Peyer's patch (tissue), 4 donors: ENCODE measurements at regions not wholly inside any gene's neighbourhood (a gene's known extent, or its start where the extent isn't known, plus 50 kb on each side); places are given as distances from the start of the nearest gene placed in this dataset.

ENCODE experiments used
- POLR2A ChIP-seq, 2 donors: fragments of 450-650 bp; IDR thresholded peaks; one replicate each; pipeline ENCODE4 v1.5.1; 2017; ENCODE audit warnings: antibody characterized with exemption in 2 of 2, mild to moderate bottlenecking in 2 of 2, moderate library complexity in 2 of 2
- TF ChIP-seq, protein P1 (sequence below), 6 experiments: fragments of 450-650 bp in 4 of 6; fragments of 200-600 bp in 2 of 6; sonication (generic) in 1 of 6; IDR thresholded peaks; one replicate each; pipeline ENCODE4 v1.5.1; 2017 to 2019; ENCODE audit warnings: antibody characterized with exemption in 6 of 6, mild to moderate bottlenecking in 3 of 6, moderate library complexity in 1 of 6

DNA sequence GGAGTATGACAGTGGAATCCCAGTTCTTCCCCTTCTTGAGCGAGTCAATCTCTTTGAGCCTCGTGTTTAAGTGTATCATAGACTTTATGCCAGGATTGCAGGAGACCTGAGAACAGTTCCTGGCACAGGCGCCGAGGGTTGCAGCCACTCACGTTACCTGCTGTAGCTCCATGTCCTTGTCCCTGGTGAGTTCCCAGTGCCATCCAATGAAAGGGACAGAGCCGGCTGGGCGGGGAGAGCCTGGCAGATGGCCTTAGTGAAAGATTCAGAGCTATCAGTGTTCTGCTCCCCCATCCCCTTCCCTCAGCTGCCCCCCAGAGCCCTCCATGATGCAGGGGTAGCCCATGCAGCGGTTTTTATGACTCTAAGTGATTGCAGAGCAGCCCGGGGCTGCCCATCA lies 554.0 kb downstream of the BNC2 start:
- no peak for TF ChIP-seq POLR2A (IDR thresholded peaks at IDR 0.05)
- TF ChIP-seq, protein P1, sequence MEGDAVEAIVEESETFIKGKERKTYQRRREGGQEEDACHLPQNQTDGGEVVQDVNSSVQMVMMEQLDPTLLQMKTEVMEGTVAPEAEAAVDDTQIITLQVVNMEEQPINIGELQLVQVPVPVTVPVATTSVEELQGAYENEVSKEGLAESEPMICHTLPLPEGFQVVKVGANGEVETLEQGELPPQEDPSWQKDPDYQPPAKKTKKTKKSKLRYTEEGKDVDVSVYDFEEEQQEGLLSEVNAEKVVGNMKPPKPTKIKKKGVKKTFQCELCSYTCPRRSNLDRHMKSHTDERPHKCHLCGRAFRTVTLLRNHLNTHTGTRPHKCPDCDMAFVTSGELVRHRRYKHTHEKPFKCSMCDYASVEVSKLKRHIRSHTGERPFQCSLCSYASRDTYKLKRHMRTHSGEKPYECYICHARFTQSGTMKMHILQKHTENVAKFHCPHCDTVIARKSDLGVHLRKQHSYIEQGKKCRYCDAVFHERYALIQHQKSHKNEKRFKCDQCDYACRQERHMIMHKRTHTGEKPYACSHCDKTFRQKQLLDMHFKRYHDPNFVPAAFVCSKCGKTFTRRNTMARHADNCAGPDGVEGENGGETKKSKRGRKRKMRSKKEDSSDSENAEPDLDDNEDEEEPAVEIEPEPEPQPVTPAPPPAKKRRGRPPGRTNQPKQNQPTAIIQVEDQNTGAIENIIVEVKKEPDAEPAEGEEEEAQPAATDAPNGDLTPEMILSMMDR (IDR thresholded peaks at IDR 0.05), result no peak
